Gastroesophageal sphincter (tissue), 4 donors: ENCODE measurements at regions not wholly inside any gene's neighbourhood (a gene's known extent, or its start where the extent isn't known, plus 50 kb on each side); places are given as distances from the start of the nearest gene placed in this dataset.
"Not testable (repeated sequence)": the region's sequence is repeated elsewhere in the genome, so short reads cannot be mapped to it uniquely, and the experiment has no call there.

Experiments used
- ATAC-seq: fragments of 150-250 bp; one replicate; pipeline ENCODE4 v1.9.1; 2016; ENCODE audit warnings: mild to moderate bottlenecking, moderate library complexity
- H3K27ac ChIP-seq, 4 donors: fragments of 200-600 bp; sonication (generic) in 3 of 4; 1 replicate in 3 of 4; 2 replicates in 1 of 4; pipeline ENCODE4 v1.5.1; 2016 to 2019
- H3K27me3 ChIP-seq: fragments of 200-600 bp; sonication (generic); one replicate; pipeline ENCODE4 v1.5.1; 2019
- H3K36me3 ChIP-seq, 2 donors: fragments of 200-600 bp; sonication (generic); one replicate each; pipeline ENCODE4 v1.5.1; 2019; ENCODE audit warnings: control low read depth in 1 of 2
- H3K4me1 ChIP-seq, 3 donors: fragments of 200-600 bp; sonication (generic); 1 replicate in 2 of 3; 2 replicates in 1 of 3; pipeline ENCODE4 v1.5.1; 2016 to 2019; ENCODE audit warnings: control low read depth in 2 of 3
- H3K4me3 ChIP-seq, 2 donors: fragments of 200-600 bp; sonication (generic); one replicate each; pipeline ENCODE4 v1.5.1; 2019; ENCODE audit warnings: mild to moderate bottlenecking in 1 of 2, moderate library complexity in 1 of 2
- H3K9me3 ChIP-seq, 3 donors: fragments of 200-600 bp; sonication (generic); one replicate each; pipeline ENCODE4 v1.5.1; 2017 to 2019; ENCODE audit warnings: control low read depth in 2 of 3
- EP300 ChIP-seq: sonication (generic); formaldehyde crosslinking; IDR thresholded peaks from one replicate; pipeline ENCODE4 v1.6.1; 2017; ENCODE audit warnings: antibody characterized with exemption, mild to moderate bottlenecking
- POLR2A ChIP-seq, 2 donors: fragments of 450-650 bp; IDR thresholded peaks; one replicate each; pipeline ENCODE4 v1.6.1; 2017; ENCODE audit warnings: antibody characterized with exemption in 2 of 2, mild to moderate bottlenecking in 2 of 2, moderate library complexity in 1 of 2
- POLR2AphosphoS5 ChIP-seq: sonication (generic); formaldehyde crosslinking; IDR thresholded peaks from one replicate; pipeline ENCODE4 v1.6.1; 2017; ENCODE audit warnings: antibody characterized with exemption
- WGBS, 2 donors: methylation state at CpG; one replicate each; pipeline ENCODE4 v1.1.5; 2018; ENCODE audit warnings: low coverage in 1 of 2; 5-methylcytosine and 5-hydroxymethylcytosine counted together
- TF ChIP-seq, protein P1 (sequence below), 4 experiments: fragments of 200-600 bp in 2 of 4; fragments of 450-650 bp in 2 of 4; sonication (generic) in 1 of 4; IDR thresholded peaks; one replicate each; pipeline ENCODE4 v1.5.1; 2017 to 2019; ENCODE audit warnings: antibody characterized with exemption in 4 of 4, mild to moderate bottlenecking in 2 of 4, moderate library complexity in 2 of 4

DNA sequence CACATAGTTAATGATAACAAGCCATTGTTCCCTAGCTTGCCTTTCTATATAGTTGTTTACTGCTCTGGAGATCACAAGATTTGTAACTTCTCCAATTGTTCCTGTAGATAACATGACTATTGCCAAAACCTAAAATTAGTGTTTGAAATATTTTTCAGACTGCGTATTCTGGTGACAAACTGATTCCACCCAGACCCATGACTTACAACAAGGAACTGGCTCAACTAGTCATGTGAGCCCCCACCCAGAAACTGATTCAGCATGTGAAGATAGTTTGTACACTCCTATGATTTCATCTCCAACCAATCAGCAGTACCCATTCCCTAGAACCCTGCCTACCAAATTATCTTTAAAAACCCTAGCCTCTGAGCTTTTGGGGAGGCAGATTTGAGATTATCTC, 131.4 kb upstream of the BCL9 start:
- Histone ChIP-seq H3K27me3 (no peaks in the 10 kb centered on the region), H3K4me1 (no peaks in the 10 kb centered on the region), H3K4me3 (no peak overlapping the region), H3K27ac (no peak overlapping the region), H3K36me3 (no peaks in the 10 kb centered on the region), H3K9me3 (peaks cover 0 to 5% (median 0%) of the 10 kb centered on the region in 3 donors)
- no peak for ATAC-seq
- TF ChIP-seq POLR2AphosphoS5 = no peak
- TF ChIP-seq POLR2A (IDR thresholded peaks at IDR 0.05) = no peak
- no peak for TF ChIP-seq EP300
- TF ChIP-seq, protein P1, sequence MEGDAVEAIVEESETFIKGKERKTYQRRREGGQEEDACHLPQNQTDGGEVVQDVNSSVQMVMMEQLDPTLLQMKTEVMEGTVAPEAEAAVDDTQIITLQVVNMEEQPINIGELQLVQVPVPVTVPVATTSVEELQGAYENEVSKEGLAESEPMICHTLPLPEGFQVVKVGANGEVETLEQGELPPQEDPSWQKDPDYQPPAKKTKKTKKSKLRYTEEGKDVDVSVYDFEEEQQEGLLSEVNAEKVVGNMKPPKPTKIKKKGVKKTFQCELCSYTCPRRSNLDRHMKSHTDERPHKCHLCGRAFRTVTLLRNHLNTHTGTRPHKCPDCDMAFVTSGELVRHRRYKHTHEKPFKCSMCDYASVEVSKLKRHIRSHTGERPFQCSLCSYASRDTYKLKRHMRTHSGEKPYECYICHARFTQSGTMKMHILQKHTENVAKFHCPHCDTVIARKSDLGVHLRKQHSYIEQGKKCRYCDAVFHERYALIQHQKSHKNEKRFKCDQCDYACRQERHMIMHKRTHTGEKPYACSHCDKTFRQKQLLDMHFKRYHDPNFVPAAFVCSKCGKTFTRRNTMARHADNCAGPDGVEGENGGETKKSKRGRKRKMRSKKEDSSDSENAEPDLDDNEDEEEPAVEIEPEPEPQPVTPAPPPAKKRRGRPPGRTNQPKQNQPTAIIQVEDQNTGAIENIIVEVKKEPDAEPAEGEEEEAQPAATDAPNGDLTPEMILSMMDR (IDR thresholded peaks at IDR 0.05) = no peak
- WGBS, 2 donors = 90% methylated on average over 1 of the region's 1 CpG; no CpG with 5 or more reads in 1 of the 2 donors

DNA sequence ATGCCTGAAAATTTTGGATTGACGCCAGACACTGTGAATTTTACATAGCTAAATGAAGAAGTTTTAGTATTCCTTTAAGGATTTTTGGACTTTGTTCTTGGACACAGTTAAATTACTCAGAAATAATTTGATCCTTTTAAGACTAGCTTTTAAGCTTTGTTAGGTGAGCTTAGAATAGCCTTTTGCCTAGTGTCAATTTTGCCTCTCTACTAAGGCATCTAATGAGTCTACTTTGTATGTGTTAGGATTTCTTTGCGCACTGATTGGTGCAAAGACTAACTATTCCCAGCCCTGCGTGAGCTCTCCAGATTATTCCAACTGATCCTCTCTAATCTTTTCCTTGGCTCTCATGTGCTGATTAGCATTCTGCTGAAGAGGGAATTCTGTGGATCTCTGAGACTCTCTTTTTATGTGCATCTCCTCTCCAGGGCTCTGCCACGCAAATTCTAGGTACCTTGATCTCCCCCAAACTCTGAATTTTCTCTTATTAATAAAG, 128.1 kb upstream of the BCL9 start:
- no peaks in the 10 kb centered on the region for H3K4me1 ChIP-seq
- TF ChIP-seq POLR2AphosphoS5 (no peak), POLR2A (IDR thresholded peaks at IDR 0.05) (no peak), EP300 (no peak)
- TF ChIP-seq, protein P1 (IDR thresholded peaks at IDR 0.05) = no peak
- H3K27me3 ChIP-seq = no peaks in the 10 kb centered on the region
- H3K9me3 ChIP-seq = peaks cover 0 to 5% (median 0%) of the 10 kb centered on the region in 3 donors
- no peaks in the 10 kb centered on the region for H3K36me3 ChIP-seq
- H3K4me3 ChIP-seq = no peak overlapping the region
- 69 to 74% methylated on average over 3 to 4 of the region's 4 CpGs for WGBS, 2 donors
- ATAC-seq = no peak
- no peak overlapping the region for H3K27ac ChIP-seq

DNA sequence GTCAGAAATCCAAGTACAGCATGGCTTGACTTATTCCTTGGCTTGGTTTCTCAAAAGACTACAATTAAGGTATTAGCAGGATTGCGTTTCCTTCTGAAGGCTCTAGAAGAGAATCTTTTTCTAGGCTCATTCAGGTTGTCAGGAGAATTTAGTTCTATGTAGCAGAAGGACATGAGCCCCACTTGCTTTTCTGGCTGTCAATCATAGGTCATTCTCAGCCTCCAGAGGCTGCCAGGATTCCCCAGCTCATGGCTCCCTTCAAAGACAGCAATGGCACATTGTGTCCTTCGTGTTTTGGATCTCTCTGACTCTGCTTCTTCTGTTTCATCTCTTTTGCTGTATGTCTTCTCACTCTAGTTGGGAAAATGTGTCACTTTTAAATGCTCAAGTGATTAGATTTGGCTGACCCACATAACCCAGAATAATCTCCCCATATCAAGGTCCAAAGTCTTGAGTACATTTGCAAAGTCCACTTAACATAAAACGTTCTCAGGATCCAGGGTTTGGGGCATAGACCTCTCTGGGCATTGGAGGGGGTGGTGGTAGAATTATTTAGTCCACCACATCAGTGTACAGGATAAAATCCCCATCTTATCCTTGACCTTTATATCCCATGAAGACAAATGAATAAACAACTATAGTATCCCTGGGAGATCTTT, 126.7 kb upstream of the BCL9 start:
- no peak for ATAC-seq
- Histone ChIP-seq H3K36me3 (no peaks in the 10 kb centered on the region), H3K27me3 (peaks cover 5% of the 10 kb centered on the region), H3K4me3 (no peak overlapping the region), H3K4me1 (no peaks in the 10 kb centered on the region), H3K9me3 (peaks cover 0 to 5% (median 0%) of the 10 kb centered on the region in 3 donors), H3K27ac (no peak overlapping the region)
- no peak for TF ChIP-seq POLR2AphosphoS5
- TF ChIP-seq, protein P1 (IDR thresholded peaks at IDR 0.05) = no peak
- TF ChIP-seq EP300 = no peak
- no peak for TF ChIP-seq POLR2A (IDR thresholded peaks at IDR 0.05)
- 48 to 56% methylated on average over 2 to 3 of the region's 3 CpGs for WGBS, 2 donors

DNA sequence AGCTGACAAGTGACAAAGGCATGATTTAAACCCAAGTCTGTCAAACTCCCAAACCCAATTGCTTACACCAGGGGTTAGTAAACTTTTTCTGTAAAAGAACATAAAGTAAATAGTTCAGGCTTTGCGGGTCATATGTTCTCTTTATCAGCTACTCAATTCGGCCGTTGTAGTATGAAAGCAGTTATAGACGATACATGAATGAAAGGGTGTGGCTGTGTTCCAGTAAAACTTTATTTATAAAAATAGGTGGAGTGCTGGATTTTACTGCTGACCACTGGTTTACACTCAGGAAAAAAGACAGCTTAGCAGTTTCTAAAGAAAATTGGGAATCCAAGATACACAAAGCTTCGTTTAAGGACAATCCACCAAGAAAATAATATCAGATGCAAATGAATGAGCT, 124.3 kb upstream of the BCL9 start:
- peaks cover 7% of the 10 kb centered on the region for H3K27me3 ChIP-seq
- H3K36me3 ChIP-seq = no peaks in the 10 kb centered on the region
- TF ChIP-seq EP300 (no peak), POLR2A (IDR thresholded peaks at IDR 0.05) (no peak), POLR2AphosphoS5 (no peak)
- TF ChIP-seq, protein P1 (IDR thresholded peaks at IDR 0.05) = no peak
- H3K9me3 ChIP-seq = no peaks in the 10 kb centered on the region
- no peaks in the 10 kb centered on the region for H3K4me1 ChIP-seq
- ATAC-seq = no peak
- 31 to 44% methylated on average over 2 to 5 of the region's 5 CpGs for WGBS, 2 donors
- H3K4me3 ChIP-seq = no peak overlapping the region
- no peak overlapping the region for H3K27ac ChIP-seq

DNA sequence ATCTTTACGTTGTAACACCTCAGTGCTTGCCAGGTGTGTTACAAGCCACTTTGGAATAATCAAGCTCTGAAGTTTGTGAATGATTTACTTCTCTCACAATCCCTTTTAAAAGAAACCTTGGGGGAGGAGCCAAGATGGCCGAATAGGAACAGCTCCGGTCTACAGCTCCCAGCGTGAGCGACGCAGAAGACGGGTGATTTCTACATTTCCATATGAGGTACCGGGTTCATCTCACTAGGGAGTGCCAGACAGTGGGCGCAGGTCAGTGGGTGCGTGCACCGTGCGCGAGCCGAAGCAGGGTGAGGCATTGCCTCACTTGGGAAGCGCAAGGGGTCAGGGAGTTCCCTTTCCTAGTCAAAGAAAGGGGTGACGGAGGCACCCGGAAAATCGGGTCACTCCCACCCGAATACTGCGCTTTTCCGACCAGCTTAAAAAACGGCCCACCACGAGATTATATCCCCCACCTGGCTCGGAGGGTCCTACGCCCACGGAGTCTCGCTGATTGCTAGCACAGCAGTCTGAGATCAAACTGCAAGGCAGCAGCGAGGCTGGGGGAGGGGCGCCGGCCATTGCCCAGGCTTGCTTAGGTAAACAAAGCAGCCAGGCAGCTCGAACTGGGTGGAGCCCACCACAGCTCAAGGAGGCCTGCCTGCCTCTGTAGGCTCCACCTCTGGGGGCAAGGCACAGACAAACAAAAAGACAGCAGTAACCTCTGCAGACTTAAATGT, 118.0 kb upstream of the BCL9 start:
- not testable (repeated sequence) for H3K36me3 ChIP-seq, ATAC-seq, H3K9me3 ChIP-seq, H3K4me3 ChIP-seq, H3K27ac ChIP-seq, H3K4me1 ChIP-seq, H3K27me3 ChIP-seq
- WGBS, 2 donors = 71 to 100% methylated on average over 1 of the region's 31 CpGs
